GM12891 (cell line): ENCODE measurements at regions not wholly inside any gene's neighbourhood (a gene's known extent, or its start where the extent isn't known, plus 50 kb on each side); places are given as distances from the start of the nearest gene placed in this dataset.

Experiments used
- DNase-seq: peaks from one replicate; pipeline ENCODE4 v3.0.0; 2011; ENCODE audit warnings: low spot score; ENCODE audit not compliant: insufficient read length
- FAIRE-seq: peaks from 2 replicates; lab custom pipeline; 2011; peaks lifted over from hg19 to GRCh38; lab: Jason Lieb, UNC
- PAX5 ChIP-seq: IDR thresholded peaks from 2 replicates; pipeline ENCODE4 v1.6.1; 2011; ENCODE audit warnings: low read length, moderate library complexity, mild to moderate bottlenecking; ENCODE audit not compliant: insufficient read depth, severe bottlenecking
- POLR2A ChIP-seq: IDR thresholded peaks from 2 replicates; pipeline ENCODE4 v1.6.1; 2011; ENCODE audit warnings: low read depth, low read length, control low read depth
- POLR2AphosphoS5 ChIP-seq: IDR thresholded peaks from 2 replicates; pipeline ENCODE4 v1.6.1; 2011; ENCODE audit warnings: low read depth, low read length, control low read depth
- POU2F2 ChIP-seq: IDR thresholded peaks from 2 replicates; pipeline ENCODE4 v1.6.1; 2011; ENCODE audit warnings: low read depth, mild to moderate bottlenecking, control low read depth, low read length, moderate library complexity
- SPI1 ChIP-seq: IDR thresholded peaks from 2 replicates; pipeline ENCODE4 v1.6.1; 2011; ENCODE audit warnings: low read depth, low read length, control low read depth
- TAF1 ChIP-seq: IDR thresholded peaks from 2 replicates; pipeline ENCODE4 v1.6.1; 2011; ENCODE audit warnings: low read depth, low read length, control low read depth

DNA sequence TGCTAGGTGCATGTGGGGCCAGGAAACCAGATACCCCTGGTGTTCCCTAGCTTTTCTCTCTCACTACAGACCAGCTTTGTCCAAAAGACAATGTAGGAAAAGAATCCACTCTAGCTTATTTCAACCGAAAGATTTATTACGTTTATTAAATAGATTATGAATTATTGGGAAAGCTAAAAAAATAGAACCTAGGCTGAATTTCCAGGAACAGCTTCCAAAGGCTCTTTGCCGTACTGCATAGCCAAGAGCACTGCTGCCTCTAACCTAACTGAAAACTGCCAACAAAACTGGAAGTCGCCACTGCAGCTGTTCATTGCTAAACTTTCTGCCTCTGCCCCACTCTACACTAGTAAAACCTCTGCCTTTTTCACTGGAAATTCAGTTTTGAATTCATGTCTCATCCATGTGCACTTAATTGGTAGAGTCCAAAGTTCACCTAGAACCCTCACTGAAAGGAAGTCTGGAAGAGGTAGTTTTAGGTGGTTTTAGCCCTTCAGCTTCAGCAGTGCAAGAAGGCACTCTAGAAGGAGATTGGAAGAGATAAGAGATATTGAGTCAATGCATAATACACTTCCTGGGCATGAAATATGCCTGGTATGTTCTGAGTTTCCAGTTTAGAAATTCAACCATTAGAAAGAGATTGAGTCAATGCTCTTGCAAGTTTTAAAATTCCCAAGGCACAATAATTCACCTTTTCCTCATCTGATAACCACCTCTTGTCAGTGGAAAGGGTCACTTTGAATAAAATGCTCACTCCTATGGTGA lies 927.9 kb downstream of the MAT2B start:
- DNase-seq = no peak
- no peak for TF ChIP-seq TAF1
- TF ChIP-seq POU2F2 = no peak
- no peak for TF ChIP-seq POLR2AphosphoS5
- FAIRE-seq = no peak

DNA sequence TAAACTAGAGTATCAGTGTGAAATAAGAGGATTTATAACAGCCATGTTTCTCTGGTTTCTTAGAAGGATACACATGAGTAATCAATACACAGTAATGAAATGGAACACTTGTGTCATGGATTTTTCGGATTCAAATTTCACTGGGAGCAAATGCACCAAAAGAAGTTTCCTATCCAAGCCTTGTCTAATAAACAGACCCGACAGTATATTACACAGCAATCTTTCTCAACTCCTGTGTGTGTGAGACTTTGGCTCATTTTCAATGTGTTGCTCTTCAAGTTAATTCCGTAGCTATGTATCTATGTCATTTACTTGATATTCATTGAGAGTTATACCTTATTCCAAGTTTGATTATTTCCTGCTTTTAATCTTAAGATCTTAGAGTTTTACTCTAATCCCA lies 930.2 kb downstream of the MAT2B start:
- TF ChIP-seq PAX5 (no peak), POLR2AphosphoS5 (no peak), TAF1 (no peak), POLR2A (no peak), POU2F2 (no peak), SPI1 (no peak)
- FAIRE-seq (no peak), DNase-seq (no peak)

DNA sequence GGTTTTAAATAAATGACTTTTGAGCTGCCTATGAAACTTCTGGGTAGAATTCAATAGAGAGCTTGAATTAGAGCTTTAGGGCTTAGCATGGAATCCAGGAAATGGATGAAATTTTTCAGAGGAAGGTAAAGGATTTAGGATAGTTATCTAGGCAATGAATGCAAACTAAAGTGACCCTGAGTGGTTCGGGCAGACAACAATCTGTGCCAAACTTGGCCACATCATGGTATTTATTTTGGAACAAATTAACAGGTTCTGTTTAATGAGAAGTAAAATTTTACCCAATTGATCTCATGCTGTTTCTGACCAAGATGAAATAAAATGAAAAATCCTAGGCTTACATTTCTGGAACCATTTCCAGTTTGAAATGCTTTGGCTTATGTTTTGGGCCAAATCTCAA lies 934.4 kb downstream of the MAT2B start:
- DNase-seq (no peak), FAIRE-seq (no peak)
- TF ChIP-seq SPI1 = no peak
- no peak for TF ChIP-seq POLR2A
- TF ChIP-seq POLR2AphosphoS5 = no peak
- TF ChIP-seq PAX5 = no peak
- no peak for TF ChIP-seq POU2F2
- no peak for TF ChIP-seq TAF1

DNA sequence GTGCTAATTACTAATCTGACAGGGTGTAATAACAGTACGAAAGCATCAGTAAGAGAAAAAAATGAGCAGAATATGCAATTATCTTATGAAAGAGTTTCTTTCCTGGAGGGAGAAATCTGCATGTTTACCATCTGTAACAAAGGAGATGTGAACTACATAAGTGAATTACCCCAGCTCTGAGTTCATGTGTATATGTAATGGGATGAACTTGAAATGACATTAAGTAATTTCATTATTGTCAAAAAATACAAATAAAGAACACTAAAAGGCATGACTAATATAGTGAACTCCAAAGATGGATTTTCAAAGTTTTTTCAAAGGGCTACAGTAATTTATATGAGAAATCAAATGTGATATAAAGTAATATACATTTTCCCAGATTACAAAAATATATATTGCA lies 944.0 kb downstream of the MAT2B start:
- FAIRE-seq = no peak
- no peak for DNase-seq
- no peak for TF ChIP-seq POU2F2
- no peak for TF ChIP-seq TAF1
- TF ChIP-seq PAX5 = no peak
- TF ChIP-seq POLR2AphosphoS5 = no peak
- no peak for TF ChIP-seq POLR2A
- TF ChIP-seq SPI1 = no peak

DNA sequence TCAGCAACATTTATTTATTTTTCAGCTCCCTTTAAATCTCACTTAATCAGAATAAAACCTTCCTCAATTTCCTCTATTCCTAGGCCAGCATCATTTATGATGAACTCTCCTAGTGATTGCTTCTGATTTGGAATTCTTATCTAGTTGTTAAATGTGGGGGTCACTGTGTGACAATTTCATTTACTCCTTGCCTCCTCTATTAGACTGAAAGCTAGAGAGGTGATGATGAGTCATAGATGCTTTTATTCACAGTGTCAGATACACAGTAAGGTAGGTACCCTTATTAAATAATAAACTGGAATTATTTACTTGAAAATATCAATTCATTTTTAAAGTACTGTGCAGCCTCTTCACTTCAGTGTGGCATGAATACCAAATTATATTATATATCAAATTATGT lies 960.6 kb downstream of the MAT2B start:
- FAIRE-seq = no peak
- TF ChIP-seq PAX5 (no peak), POU2F2 (no peak), POLR2AphosphoS5 (no peak), POLR2A (no peak), TAF1 (no peak), SPI1 (no peak)
- DNase-seq = no peak

DNA sequence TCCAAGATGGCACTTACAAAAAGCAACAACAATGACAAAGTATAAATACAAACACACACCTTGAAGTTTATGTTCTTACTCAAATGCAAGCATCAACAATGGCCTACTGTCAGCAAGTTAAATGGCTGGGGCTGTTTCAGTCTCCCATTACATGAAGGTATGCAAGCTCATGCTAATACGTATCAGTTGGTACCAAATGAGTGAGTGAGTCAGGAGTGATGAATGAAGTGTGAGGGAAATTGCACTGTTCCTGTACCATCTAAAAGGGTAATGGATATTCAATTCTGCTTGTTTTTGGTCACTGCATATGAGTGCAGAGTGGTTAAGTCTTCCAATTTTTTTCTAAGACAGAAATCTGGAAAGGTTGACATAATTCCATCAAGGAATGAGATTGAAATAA lies 964.9 kb downstream of the MAT2B start:
- DNase-seq = no peak
- TF ChIP-seq TAF1 (no peak), POU2F2 (no peak)
- no peak for FAIRE-seq

DNA sequence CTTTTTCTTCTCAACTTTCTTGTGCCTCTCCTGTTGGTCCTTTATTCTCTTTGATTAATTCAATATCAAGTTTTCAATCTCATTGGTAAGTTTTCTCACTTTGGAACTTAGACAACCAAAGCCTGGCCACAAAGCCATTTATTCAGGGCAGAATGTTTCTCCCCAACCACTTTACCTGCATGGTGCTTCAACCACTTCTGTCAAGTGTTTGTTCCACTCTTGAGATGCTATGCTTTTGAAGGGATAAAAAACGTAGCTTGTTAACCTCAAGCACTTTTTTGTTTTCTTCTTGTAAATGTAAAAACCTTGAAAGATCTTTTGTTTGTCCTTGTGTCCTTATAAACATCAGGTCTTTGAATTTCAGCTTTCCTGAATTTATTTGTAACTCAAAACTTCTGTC lies 966.7 kb downstream of the MAT2B start:
- FAIRE-seq (no peak), DNase-seq (no peak)
- TF ChIP-seq POU2F2 (no peak), PAX5 (no peak), TAF1 (no peak), POLR2AphosphoS5 (no peak), SPI1 (no peak), POLR2A (no peak)

DNA sequence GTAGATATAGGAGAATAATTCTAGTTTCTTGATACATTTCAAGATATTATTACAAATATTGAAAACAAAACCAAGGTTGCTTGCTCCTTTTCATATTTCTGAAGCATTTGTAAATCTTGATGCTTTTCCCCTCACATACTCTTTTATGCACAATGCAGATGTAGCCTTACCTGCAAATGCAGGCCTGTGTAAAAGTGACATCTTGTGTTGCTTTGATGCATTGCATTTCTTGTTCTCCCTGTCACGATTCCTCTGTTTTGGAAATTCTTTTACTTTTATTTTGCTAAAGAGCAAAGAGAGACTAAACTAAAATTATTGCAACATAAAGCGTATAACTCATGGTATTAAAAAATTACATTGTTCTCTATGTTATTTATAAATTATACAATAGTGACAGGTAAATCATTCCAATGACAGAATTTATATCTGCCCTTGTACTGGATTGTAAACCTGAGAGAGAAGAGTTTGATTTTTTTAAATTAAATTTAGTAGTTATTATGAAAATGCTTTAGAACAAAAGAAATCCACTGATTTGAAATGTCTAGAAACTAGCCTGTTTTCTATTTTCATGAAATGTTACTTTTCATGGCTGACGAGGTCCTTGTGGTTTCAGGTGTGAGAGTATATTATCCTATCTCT lies 970.0 kb downstream of the MAT2B start:
- TF ChIP-seq PAX5 = no peak
- no peak for TF ChIP-seq TAF1
- TF ChIP-seq SPI1 = no peak
- TF ChIP-seq POU2F2 = no peak
- TF ChIP-seq POLR2A = no peak
- TF ChIP-seq POLR2AphosphoS5 = no peak
- DNase-seq (no peak), FAIRE-seq (no peak)

DNA sequence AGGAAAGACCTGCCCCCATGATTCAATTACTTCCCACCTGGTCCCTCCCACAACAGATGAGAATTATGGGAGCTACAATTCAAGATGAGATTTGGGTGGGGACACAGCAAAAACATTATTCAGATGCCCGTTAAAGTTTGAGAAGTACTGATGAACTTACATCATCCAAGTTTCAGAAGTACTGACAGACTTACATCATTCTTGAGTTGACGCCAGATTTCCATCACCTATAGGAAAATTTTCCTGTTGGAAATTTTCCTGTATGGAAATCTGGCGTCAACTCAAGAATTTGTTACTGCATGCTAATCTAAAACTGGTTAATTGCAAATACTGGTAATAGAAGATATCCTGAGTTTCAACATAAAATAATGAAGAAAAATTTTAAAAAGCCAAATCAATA lies 975.9 kb downstream of the MAT2B start:
- FAIRE-seq = no peak
- TF ChIP-seq PAX5 (no peak), POLR2AphosphoS5 (no peak), POU2F2 (no peak), SPI1 (no peak), POLR2A (no peak), TAF1 (no peak)

DNA sequence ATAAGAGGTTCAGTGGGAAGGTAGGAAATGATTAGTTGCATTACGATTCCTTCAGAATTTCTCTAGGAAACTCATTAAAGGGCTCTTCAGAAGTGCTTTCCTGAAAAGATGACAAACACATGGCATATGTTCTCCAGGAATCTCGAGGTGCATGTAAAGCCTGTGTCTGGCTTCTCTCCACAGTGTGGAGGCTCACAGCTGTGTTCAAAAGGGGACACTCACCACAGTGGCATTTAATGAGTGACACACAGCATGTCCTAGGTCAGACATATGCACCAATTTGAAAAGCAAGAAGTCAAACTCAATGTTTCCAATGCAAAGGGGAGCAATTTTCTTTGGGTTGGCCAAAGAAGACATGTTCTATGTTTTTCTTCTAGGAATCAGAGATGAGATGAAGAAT lies 976.9 kb downstream of the MAT2B start:
- FAIRE-seq = no peak
- no peak for DNase-seq
- no peak for TF ChIP-seq POLR2AphosphoS5
- no peak for TF ChIP-seq POLR2A
- no peak for TF ChIP-seq SPI1
- TF ChIP-seq PAX5 = no peak
- no peak for TF ChIP-seq TAF1
- no peak for TF ChIP-seq POU2F2

More for the DNA sequence above, 975.9 kb downstream of the MAT2B start:
- no peak for DNase-seq
